ENCODE measurements at regions not wholly inside any gene's neighbourhood (a gene's known extent, or its start where the extent isn't known, plus 50 kb on each side); places are given as distances from the start of the nearest gene placed in this dataset.

GRCh38 chr4:123229286-123229685 is 167.3 kb upstream of the SPRY1 start:
- peaks cover 11% of the 10 kb centered on the region for H3K4me1 ChIP-seq (ENCODE audit: control insufficient read depth, low read length)
- no peaks in the 10 kb centered on the region for H3K36me3 ChIP-seq (ENCODE audit: control insufficient read depth, low read length)
- no peaks in the 10 kb centered on the region for H3K79me2 ChIP-seq (ENCODE audit: control insufficient read depth, low read length)
- no peaks in the 10 kb centered on the region for H3K9me3 ChIP-seq (ENCODE audit: control insufficient read depth, insufficient read depth, low read length)
- H3K4me2 ChIP-seq (ENCODE audit: low read length): no peak overlapping the region
- no peaks in the 10 kb centered on the region for H3K9me2 ChIP-seq (replicated peaks; ENCODE audit: control insufficient read depth, low read length)
- H3F3A ChIP-seq (ENCODE audit: control insufficient read depth, insufficient read depth): no peaks in the 10 kb centered on the region
- no peak for TF ChIP-seq EZH2phosphoT487 (IDR thresholded peaks at IDR 0.05; ENCODE audit: borderline replicate concordance, low read length)
- TF ChIP-seq CTCF (IDR thresholded peaks at IDR 0.05; ENCODE audit: low read depth, low read length, poor library complexity, severe bottlenecking): no peak
- no peaks in the 10 kb centered on the region for H4K20me1 ChIP-seq (ENCODE audit: control insufficient read depth, insufficient read depth, low read depth, low read length)
- no peaks in the 10 kb centered on the region for H3K27me3 ChIP-seq (ENCODE audit: control insufficient read depth, low read length)
- H3K27ac ChIP-seq (ENCODE audit: low read depth, low read length): no peak overlapping the region
- no peak overlapping the region for H3K4me3 ChIP-seq (ENCODE audit: low read length)

DNA sequence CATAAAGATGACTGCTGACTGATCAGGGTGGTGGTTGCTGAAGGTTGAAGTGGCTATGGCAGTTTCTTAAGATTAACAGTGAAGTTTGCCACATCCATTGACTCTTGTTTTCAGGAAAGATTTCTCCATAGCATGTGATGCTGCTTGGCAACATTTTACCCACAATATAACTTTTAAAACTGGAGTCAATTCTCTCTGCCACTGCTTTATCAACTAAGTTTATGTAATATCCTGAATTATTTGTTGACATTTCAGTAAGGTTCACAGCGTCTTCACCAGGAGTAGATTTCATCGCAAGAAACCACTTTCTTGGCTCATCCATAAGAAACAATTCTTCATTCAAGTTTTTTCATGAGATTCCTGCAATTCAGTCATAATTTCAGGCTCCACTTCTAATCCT is 166.5 kb upstream of the SPRY1 start:
- Histone ChIP-seq H3K4me1 (ENCODE audit: control insufficient read depth, low read length) (peaks cover 11% of the 10 kb centered on the region), H3K27me3 (ENCODE audit: control insufficient read depth, low read length) (no peaks in the 10 kb centered on the region), H3K9me3 (ENCODE audit: control insufficient read depth, insufficient read depth, low read length) (no peaks in the 10 kb centered on the region), H3K79me2 (ENCODE audit: control insufficient read depth, low read length) (no peaks in the 10 kb centered on the region), H3F3A (ENCODE audit: control insufficient read depth, insufficient read depth) (no peaks in the 10 kb centered on the region), H3K9me2 (replicated peaks; ENCODE audit: control insufficient read depth, low read length) (no peaks in the 10 kb centered on the region), H3K36me3 (ENCODE audit: control insufficient read depth, low read length) (no peaks in the 10 kb centered on the region), H3K27ac (ENCODE audit: low read depth, low read length) (no peak overlapping the region), H4K20me1 (ENCODE audit: control insufficient read depth, insufficient read depth, low read depth, low read length) (no peaks in the 10 kb centered on the region), H3K4me3 (ENCODE audit: low read length) (no peak overlapping the region), H3K4me2 (ENCODE audit: low read length) (no peak overlapping the region)
- TF ChIP-seq EZH2phosphoT487 (IDR thresholded peaks at IDR 0.05; ENCODE audit: borderline replicate concordance, low read length) (no peak), CTCF (IDR thresholded peaks at IDR 0.05; ENCODE audit: low read depth, low read length, poor library complexity, severe bottlenecking) (no peak)

DNA sequence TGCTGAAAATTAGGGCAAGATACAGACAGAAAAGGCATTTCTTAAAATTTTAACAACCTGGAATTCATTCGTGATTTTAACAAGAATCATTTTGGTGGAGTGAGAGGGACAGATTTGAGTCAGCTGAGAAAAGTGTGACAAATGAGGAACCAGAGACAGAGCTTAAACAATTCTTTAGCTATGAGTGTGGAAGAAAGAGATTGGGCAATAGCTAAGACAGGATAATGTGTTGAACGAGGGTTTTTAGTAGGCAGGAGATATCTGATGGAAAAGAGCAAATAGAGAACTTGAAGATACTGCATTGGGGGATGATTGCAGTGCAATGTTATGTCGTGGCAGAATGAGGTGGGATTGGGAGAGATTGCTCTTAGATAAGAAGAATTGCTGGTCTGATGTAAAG is 164.2 kb upstream of the SPRY1 start:
- Histone ChIP-seq H3F3A (ENCODE audit: control insufficient read depth, insufficient read depth) (no peaks in the 10 kb centered on the region), H3K4me2 (ENCODE audit: low read length) (no peak overlapping the region), H3K27me3 (ENCODE audit: control insufficient read depth, low read length) (no peaks in the 10 kb centered on the region), H3K9me3 (ENCODE audit: control insufficient read depth, insufficient read depth, low read length) (no peaks in the 10 kb centered on the region), H3K4me1 (ENCODE audit: control insufficient read depth, low read length) (peaks cover 11% of the 10 kb centered on the region), H3K27ac (ENCODE audit: low read depth, low read length) (no peak overlapping the region), H3K36me3 (ENCODE audit: control insufficient read depth, low read length) (no peaks in the 10 kb centered on the region), H3K9me2 (replicated peaks; ENCODE audit: control insufficient read depth, low read length) (no peaks in the 10 kb centered on the region), H3K79me2 (ENCODE audit: control insufficient read depth, low read length) (no peaks in the 10 kb centered on the region), H4K20me1 (ENCODE audit: control insufficient read depth, insufficient read depth, low read depth, low read length) (no peaks in the 10 kb centered on the region), H3K4me3 (ENCODE audit: low read length) (no peak overlapping the region)
- TF ChIP-seq EZH2phosphoT487 (IDR thresholded peaks at IDR 0.05; ENCODE audit: borderline replicate concordance, low read length) (no peak), CTCF (IDR thresholded peaks at IDR 0.05; ENCODE audit: low read depth, low read length, poor library complexity, severe bottlenecking) (no peak)
